K562 (cell line): ENCODE measurements at regions not wholly inside any gene's neighbourhood (a gene's known extent, or its start where the extent isn't known, plus 50 kb on each side); places are given as distances from the start of the nearest gene placed in this dataset.

ENCODE experiments used
- ATAC-seq: fragments of 200-7000 bp; cut with Tn5 transposase; 3 replicates; pipeline ENCODE4 v1.9.1; 2020; ENCODE audit warnings: moderate library complexity
- BruUV-seq: library from RNA; stranded (reverse); fragments of 400-500 nt; replicated peaks from 2 replicates; lab custom pipeline; 2021; lab: Mats Ljungman, UMichigan
- CTCF ChIA-PET: fragments of 300-600 bp; formaldehyde crosslinking; extraction: SDS; loops from one replicate; lab custom pipeline; 2021; ENCODE audit warnings: low intra/inter-chr PET ratio; lab: Yijun Ruan, JAX
- POLR2A ChIA-PET: fragments of 300-600, 350-650 bp; sonication (Branson Sonifier 250); formaldehyde crosslinking; extraction: SDS; loops from one replicate; lab custom pipeline; 2021; ENCODE audit warnings: antibody characterized with exemption, inconsistent platforms; lab: Yijun Ruan, JAX
- DNase-seq, 4 experiments: peaks; one replicate each; pipeline versions ENCODE4 v3.0.0 to v3.0.0-alpha.2; 2011 to 2018; ENCODE audit warnings: low spot score in 3 of 4, mixed read lengths in 3 of 4; ENCODE audit errors: extremely low read depth in 1 of 4
- FAIRE-seq: peaks from 2 replicates; lab custom pipeline; 2011; peaks lifted over from hg19 to GRCh38; lab: Jason Lieb, UNC
- H2AFZ ChIP-seq: 2 replicates; pipeline ENCODE4 v1.6.0; 2011; ENCODE audit warnings: low read depth, low read length, control low read depth, inconsistent platforms
- H3K27ac ChIP-seq: fragments of 200-600 bp; 3 replicates; pipeline ENCODE4 v1.8.0; 2011; ENCODE audit warnings: low read depth, mild to moderate bottlenecking, control low read depth, inconsistent platforms, low read length, moderate library complexity, mixed read lengths; ENCODE audit errors: extremely low read depth
- H3K27me3 ChIP-seq, 2 experiments: fragments of 300-600 bp in 1 of 2; 2 replicates in 1 of 2; 3 replicates in 1 of 2; pipeline versions ENCODE4 v1.6.0 to v1.8.0; 2011; ENCODE audit warnings: inconsistent platforms in 2 of 2, low read length in 2 of 2, mild to moderate bottlenecking in 1 of 2, mixed read lengths in 1 of 2, moderate library complexity in 1 of 2; ENCODE audit not compliant: control insufficient read depth in 2 of 2, insufficient read depth in 2 of 2
- H3K36me3 ChIP-seq: fragments of 300-600 bp; 3 replicates; pipeline ENCODE4 v1.8.0; 2011; ENCODE audit warnings: mild to moderate bottlenecking, low read length, inconsistent platforms; ENCODE audit not compliant: control insufficient read depth, insufficient read depth
- H3K4me1 ChIP-seq, 2 experiments: fragments of 200-600 bp in 1 of 2; replicated peaks in 1 of 2; 2 replicates in 1 of 2; 3 replicates in 1 of 2; pipeline versions ENCODE4 v1.5.1 to v1.8.0; 2011; ENCODE audit warnings: inconsistent platforms in 2 of 2, low read length in 2 of 2, mild to moderate bottlenecking in 1 of 2, mixed read lengths in 1 of 2, moderate library complexity in 1 of 2; ENCODE audit not compliant: control insufficient read depth in 2 of 2, insufficient read depth in 2 of 2
- H3K4me2 ChIP-seq: 2 replicates; pipeline ENCODE4 v1.6.1; 2011; ENCODE audit warnings: low read length, control low read depth, inconsistent platforms, mixed read lengths; ENCODE audit not compliant: insufficient read depth
- H3K4me3 ChIP-seq: fragments of 200-600 bp; sonication (generic), shearing (Covaris generic); 2 replicates; pipeline ENCODE4 v1.5.1; 2016; ENCODE audit warnings: control low read depth, inconsistent platforms
- H3K79me2 ChIP-seq: fragments of 200-600 bp; 3 replicates; pipeline ENCODE4 v1.8.0; 2011; ENCODE audit warnings: low read length, inconsistent platforms; ENCODE audit not compliant: control insufficient read depth, insufficient read depth
- H3K9ac ChIP-seq, 2 experiments: 2 replicates each; pipeline versions ENCODE4 v1.6.0 to v1.6.1; 2011; ENCODE audit warnings: low read depth in 2 of 2, low read length in 2 of 2, control low read depth in 1 of 2, inconsistent platforms in 1 of 2, mild to moderate bottlenecking in 1 of 2, mixed read lengths in 1 of 2; ENCODE audit not compliant: insufficient read depth in 1 of 2
- H3K9me1 ChIP-seq: one replicate; pipeline ENCODE4 v1.6.0; 2011; ENCODE audit warnings: inconsistent platforms, mild to moderate bottlenecking, low read length, moderate library complexity; ENCODE audit not compliant: control insufficient read depth, insufficient read depth
- H3K9me3 ChIP-seq: replicated peaks from 2 replicates; pipeline ENCODE4 v1.5.1; 2011; ENCODE audit warnings: low read depth, low read length, inconsistent platforms; ENCODE audit not compliant: control insufficient read depth, insufficient read depth
- H4K20me1 ChIP-seq: replicated peaks from 2 replicates; pipeline ENCODE4 v1.6.1; 2011; ENCODE audit warnings: low read length, inconsistent platforms, mixed read lengths; ENCODE audit not compliant: control insufficient read depth, insufficient read depth
- FOXA3 ChIP-seq, 2 experiments: fragments of 450-650 bp in 1 of 2; sonication (generic) in 1 of 2; formaldehyde crosslinking; IDR thresholded peaks in 1 of 2; conservative IDR thresholded peaks in 1 of 2; 2 replicates each; pipeline versions ENCODE4 v1.4.0 to v1.8.0; 2020 to 2022; ENCODE audit warnings: mild to moderate bottlenecking in 2 of 2, missing genetic modification reagents in 1 of 2
- GABPA ChIP-seq: fragments of 200-800 bp; sonication (Bioruptor generic); conservative IDR thresholded peaks from 2 replicates; pipeline ENCODE4 v1.6.1; 2016; ENCODE audit warnings: low read depth, missing genetic modification characterization, missing compliant biosample characterization
- JUND ChIP-seq, 2 experiments: IDR thresholded peaks; 2 replicates in 1 of 2; 3 replicates in 1 of 2; pipeline ENCODE4 v1.6.1; 2011; ENCODE audit warnings: borderline replicate concordance in 2 of 2, low read depth in 2 of 2, low read length in 2 of 2, improper control_type of control experiment in 1 of 2, missing biosample characterization in 1 of 2, missing genetic modification characterization in 1 of 2, missing genetic modification reagents in 1 of 2
- RAD51 ChIP-seq: fragments of 450-650 bp; IDR thresholded peaks from 2 replicates; pipeline ENCODE4 v1.7.1; 2016; ENCODE audit warnings: low read depth, mild to moderate bottlenecking, borderline replicate concordance
- TBL1XR1 ChIP-seq, 2 experiments: IDR thresholded peaks; 2 replicates each; pipeline ENCODE4 v1.6.1; 2012; ENCODE audit warnings: improper control_type of control experiment in 2 of 2, low read length in 2 of 2, mild to moderate bottlenecking in 1 of 2
- ZFP36 ChIP-seq: fragments of 150-350 bp; IDR thresholded peaks from 2 replicates; pipeline ENCODE4 v1.6.1; 2018; ENCODE audit warnings: low read length, low read depth; ENCODE audit not compliant: partially characterized antibody
- ZFPM2 ChIP-seq: fragments of 250-450 bp; sonication (Bioruptor Pico); IDR thresholded peaks from 2 replicates; pipeline ENCODE4 v1.5.1; 2022; ENCODE audit warnings: mild to moderate bottlenecking
- ZNF174 ChIP-seq: fragments of 250-450 bp; sonication (Bioruptor Pico); IDR thresholded peaks from 2 replicates; pipeline ENCODE4 v1.4.0; 2020; ENCODE audit warnings: mild to moderate bottlenecking
- ZNF253 ChIP-seq: fragments of 250-450 bp; sonication (Bioruptor Pico); conservative IDR thresholded peaks from 2 replicates; pipeline ENCODE4 v1.6.1; 2021; ENCODE audit warnings: mild to moderate bottlenecking
- ZNF354B ChIP-seq: fragments of 250-450 bp; sonication (Bioruptor Pico); IDR thresholded peaks from 2 replicates; pipeline ENCODE4 v1.4.0; 2020
- WGBS: fragments of 100-300 bp; shearing (Covaris generic); methylation state at CpG from one replicate; pipeline ENCODE4 v1.1.6; 2016; ENCODE audit warnings: low coverage, mixed read lengths; ENCODE audit not compliant: insufficient coverage; ENCODE audit errors: missing lambda C conversion rate; 5-methylcytosine and 5-hydroxymethylcytosine counted together
- in situ Hi-C: fragments of 300-500 bp; cut with MboI; formaldehyde crosslinking; loops from 4 replicates; pipeline ENCODE4 v1.15.0; 2018; ENCODE audit warnings: inconsistent platforms, mixed read lengths
- intact Hi-C: fragments of 100-400 bp; cut with micrococcal nuclease; formaldehyde crosslinking; loops from 2 replicates; pipeline ENCODE4 v1.14.2; 2022
- TF ChIP-seq, protein P1 (sequence below), 2 experiments: fragments of 450-650 bp; IDR thresholded peaks; 2 replicates each; pipeline ENCODE4 v1.6.1; 2016; ENCODE audit warnings: mild to moderate bottlenecking in 2 of 2, borderline replicate concordance in 1 of 2, low read depth in 1 of 2, moderate library complexity in 1 of 2

DNA sequence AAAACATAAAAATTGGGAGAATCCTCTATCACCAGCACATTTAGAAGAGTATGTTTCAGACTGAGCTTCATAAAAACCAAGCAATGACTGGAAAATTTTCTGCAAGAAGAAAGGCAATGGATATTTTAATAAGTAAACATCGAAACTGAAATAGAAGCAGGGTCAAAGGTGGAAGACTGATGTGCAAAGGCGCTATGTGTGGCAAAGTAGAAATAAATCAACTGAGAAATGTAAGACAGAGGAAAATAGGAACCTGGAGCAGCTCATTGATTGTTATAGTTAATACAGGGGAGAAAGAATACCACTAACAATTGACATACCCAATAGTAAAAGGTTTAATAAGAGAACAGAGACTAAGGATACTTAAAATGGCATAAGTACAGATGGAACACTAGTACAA lies 818.4 kb downstream of the SOCS6 start:
- ChIA-PET CTCF (no interaction called here), POLR2A (no interaction called here)
- Histone ChIP-seq H3K4me2 (no peak overlapping the region), H3K36me3 (no peaks in the 10 kb centered on the region), H3K4me1 (no peaks in the 10 kb centered on the region), H3K27me3 (no peaks in the 10 kb centered on the region), H3K27ac (no peak overlapping the region), H3K79me2 (no peaks in the 10 kb centered on the region), H3K9me1 (no peaks in the 10 kb centered on the region), H4K20me1 (no peaks in the 10 kb centered on the region), H3K4me3 (no peak overlapping the region), H2AFZ (no peak overlapping the region), H3K9me3 (no peaks in the 10 kb centered on the region), H3K9ac (no peak overlapping the region)
- TF ChIP-seq ZFP36 (no peak), ZNF253 (CRISPR knock-in tag) (no peak), ZFPM2 (CRISPR knock-in tag) (no peak), RAD51 (no peak), GABPA (tag) (no peak), ZNF174 (CRISPR knock-in tag) (no peak), TBL1XR1 (IDR thresholded peaks at IDR 0.05; ENCODE audit: low read length in 2 of 2) (no peak), ZNF354B (CRISPR knock-in tag) (no peak), JUND (IDR thresholded peaks at IDR 0.05; ENCODE audit: borderline replicate concordance, low read depth, low read length) (no peak), JUND (tag; IDR thresholded peaks at IDR 0.05; ENCODE audit: borderline replicate concordance, low read depth, low read length) (no peak), FOXA3 (CRISPR knock-in tag; conservative IDR thresholded peaks at IDR 0.05 in 1 of 2, IDR thresholded peaks at IDR 0.05 in 1 of 2) (no peak)
- TF ChIP-seq, protein P1, sequence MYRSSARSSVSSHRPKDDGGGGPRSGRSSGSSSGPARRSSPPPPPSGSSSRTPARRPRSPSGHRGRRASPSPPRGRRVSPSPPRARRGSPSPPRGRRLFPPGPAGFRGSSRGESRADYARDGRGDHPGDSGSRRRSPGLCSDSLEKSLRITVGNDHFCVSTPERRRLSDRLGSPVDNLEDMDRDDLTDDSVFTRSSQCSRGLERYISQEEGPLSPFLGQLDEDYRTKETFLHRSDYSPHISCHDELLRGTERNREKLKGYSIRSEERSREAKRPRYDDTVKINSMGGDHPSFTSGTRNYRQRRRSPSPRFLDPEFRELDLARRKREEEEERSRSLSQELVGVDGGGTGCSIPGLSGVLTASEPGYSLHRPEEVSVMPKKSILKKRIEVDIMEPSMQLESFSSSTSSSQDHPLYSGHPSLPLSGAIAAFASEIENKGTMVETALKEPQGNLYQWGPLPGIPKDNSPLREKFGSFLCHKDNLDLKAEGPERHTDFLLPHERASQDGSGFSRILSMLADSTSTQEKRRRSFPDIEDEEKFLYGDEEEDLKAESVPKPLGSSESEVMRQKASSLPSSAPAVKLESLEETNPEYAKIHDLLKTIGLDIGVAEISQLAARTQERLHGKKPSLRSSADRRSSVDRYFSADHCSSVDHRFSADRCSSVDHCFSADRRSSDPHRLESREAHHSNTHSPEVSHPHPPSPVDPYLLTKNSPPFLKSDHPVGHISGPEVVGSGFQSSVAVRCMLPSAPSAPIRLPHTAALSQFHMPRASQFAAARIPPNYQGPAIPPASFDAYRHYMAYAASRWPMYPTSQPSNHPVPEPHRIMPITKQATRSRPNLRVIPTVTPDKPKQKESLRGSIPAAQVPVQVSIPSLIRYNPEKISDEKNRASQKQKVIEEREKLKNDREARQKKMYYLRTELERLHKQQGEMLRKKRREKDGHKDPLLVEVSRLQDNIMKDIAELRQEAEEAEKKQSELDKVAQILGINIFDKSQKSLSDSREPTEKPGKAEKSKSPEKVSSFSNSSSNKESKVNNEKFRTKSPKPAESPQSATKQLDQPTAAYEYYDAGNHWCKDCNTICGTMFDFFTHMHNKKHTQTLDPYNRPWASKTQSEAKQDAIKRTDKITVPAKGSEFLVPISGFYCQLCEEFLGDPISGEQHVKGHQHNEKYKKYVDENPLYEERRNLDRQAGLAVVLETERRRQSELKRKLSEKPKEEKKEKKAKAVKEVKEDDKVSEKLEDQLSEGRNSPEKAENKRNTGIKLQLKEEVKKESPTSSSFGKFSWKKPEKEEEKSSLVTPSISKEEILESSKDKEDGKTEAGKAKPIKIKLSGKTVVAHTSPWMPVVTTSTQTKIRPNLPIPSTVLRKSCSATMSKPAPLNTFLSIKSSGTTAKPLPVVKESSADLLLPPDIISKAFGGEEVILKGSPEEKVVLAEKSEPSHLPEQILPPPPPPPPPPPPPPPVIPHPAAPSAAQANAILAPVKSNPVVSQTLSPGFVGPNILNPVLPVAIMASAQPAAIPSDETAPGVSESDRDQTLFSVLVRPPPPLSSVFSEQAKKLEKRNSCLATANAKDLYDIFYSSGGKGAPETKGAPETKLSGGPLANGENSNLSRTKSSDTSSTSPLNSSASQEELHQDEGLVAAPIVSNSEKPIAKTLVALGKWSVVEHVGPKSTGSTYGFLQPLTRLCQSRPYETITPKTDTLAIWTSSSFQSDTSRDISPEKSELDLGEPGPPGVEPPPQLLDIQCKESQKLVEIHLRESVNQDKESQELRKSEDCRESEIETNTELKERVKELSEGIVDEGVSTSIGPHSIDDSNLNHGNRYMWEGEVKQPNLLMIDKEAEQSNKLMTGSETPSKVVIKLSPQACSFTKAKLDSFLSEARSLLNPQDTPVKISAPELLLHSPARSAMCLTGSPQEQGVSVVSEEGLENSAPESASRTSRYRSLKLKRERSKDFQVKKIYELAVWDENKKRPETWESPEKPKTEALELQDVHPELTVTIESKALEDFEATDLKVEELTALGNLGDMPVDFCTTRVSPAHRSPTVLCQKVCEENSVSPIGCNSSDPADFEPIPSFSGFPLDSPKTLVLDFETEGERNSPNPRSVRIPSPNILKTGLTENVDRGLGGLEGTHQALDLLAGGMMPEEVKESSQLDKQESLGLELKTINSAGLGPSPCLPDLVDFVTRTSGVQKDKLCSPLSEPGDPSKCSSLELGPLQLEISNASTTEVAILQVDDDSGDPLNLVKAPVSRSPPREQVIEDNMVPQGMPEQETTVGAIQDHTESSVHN (IDR thresholded peaks at IDR 0.05; ENCODE audit: borderline replicate concordance in 1 of 2, low read depth in 1 of 2): no peak
- intact Hi-C loops: no loop called here
- BruUV-seq: no TSS peak
- 0% methylated on average over 2 of the region's 2 CpGs for WGBS
- DNase-seq (no peak), ATAC-seq (no peak), FAIRE-seq (no peak)
- in situ Hi-C loops: no loop called here
